DND-41 (cell line): ENCODE measurements at regions not wholly inside any gene's neighbourhood (a gene's known extent, or its start where the extent isn't known, plus 50 kb on each side); places are given as distances from the start of the nearest gene placed in this dataset.

ENCODE experiments used
- CTCF ChIP-seq: IDR thresholded peaks from 2 replicates; pipeline ENCODE4 v1.5.1; 2012; ENCODE audit warnings: borderline replicate concordance, low read length, moderate library complexity, mild to moderate bottlenecking; ENCODE audit not compliant: poor library complexity, severe bottlenecking; ENCODE audit errors: extremely low read depth
- EZH2 ChIP-seq: IDR thresholded peaks from 3 replicates; pipeline ENCODE4 v1.6.1; 2012; ENCODE audit warnings: borderline replicate concordance, low read depth, mild to moderate bottlenecking, moderate library complexity, low read length, inconsistent platforms; ENCODE audit not compliant: severe bottlenecking

- no peak for TF ChIP-seq EZH2
- TF ChIP-seq CTCF, result no peak
Observed at GRCh38 chr7:115642194-115642593, 388.4 kb downstream of the TFEC start.
